ENCODE measurements at regions not wholly inside any gene's neighbourhood (a gene's known extent, or its start where the extent isn't known, plus 50 kb on each side); places are given as distances from the start of the nearest gene placed in this dataset.

DNA sequence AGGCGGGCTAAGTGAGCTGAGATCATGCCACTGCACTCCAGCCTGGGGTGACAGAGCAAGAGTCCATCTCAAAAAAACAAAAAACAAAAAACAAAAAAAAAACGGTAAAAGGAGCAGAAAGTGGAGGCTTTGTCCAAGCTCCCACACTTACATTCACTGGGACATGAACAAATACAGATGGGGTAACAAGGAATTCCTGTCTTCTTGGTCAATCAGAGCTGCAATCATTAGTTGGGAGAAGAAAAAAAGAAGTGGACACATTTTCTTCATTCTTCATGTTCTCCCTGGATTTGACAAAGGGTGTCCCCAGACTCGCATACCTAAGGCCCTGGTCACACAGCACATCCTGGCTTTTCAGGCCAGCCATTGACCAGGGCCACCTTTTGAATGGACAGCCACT, 124.6 kb downstream of the SOCS6 start:
- ChIA-PET CTCF (interaction anchor here (1.0 to 1.4 kb wide), 4 partner anchors 9 to 37 kb away, joined by 3 to 4 read pairs (median 4); no protein-coding TSS in a partner anchor), POLR2A (no interaction called here)
- no peak for DNase-seq (ENCODE audit: extremely low spot score)
- TF ChIP-seq CTCF (IDR thresholded peaks at IDR 0.05; ENCODE audit: control extremely low read depth, extremely low read depth, low read depth, missing control alignments) = no peak

DNA sequence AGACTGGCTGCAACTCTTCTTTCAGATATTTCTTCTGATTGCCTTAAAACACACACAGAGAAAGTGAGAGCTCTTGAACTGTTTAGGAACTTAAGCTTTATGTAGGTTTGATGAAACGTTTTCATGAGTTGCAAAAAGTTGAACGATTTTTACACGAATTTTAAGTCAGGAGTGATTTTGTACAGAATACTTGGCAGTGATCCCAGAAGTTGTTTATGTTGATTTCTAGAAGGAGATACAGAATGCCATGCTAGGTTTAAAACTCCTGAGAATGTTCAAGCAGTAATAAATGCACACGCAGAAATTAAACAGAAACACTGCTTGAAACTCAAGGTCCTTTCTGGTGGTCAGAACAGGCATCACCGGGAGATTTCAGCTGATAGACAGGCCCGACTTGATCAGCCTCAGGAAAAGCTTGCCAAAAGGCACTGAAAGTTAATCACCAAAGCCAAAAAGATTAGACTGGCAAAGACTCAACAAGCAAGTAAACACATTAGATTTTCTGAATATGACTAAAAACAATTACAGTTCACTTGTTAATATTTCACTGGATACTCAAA, 123.1 kb downstream of the SOCS6 start:
- no peak for DNase-seq (ENCODE audit: extremely low spot score)
- CTCF ChIA-PET = interaction anchor here (0.8 to 0.9 kb wide), 2 partner anchors 19 to 24 kb away, joined by 3 read pairs; no protein-coding TSS in a partner anchor
- POLR2A ChIA-PET = no interaction called here
- no peak for TF ChIP-seq CTCF (IDR thresholded peaks at IDR 0.05; ENCODE audit: control extremely low read depth, extremely low read depth, low read depth, missing control alignments)

DNA sequence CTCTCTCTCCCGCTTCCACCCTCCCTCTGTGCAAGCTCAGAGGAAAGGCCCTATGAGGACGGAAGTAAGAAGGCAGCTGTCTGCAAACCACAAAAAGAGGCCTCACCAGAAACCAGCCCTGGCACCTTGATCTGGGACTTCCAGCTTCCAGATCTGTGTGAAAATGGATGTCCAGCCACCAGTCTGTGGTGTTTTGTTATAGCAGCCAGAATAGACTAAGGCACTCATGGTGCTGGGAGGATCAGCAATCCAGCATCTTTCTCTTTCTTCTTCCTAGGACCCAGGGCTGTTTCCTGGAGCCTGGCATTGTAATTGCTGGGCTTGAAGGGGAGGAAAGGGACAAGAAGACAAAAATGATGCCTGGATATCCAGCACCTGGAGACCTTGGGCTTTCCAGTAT, 122.5 kb downstream of the SOCS6 start:
- no peak for TF ChIP-seq CTCF (IDR thresholded peaks at IDR 0.05; ENCODE audit: control extremely low read depth, extremely low read depth, low read depth, missing control alignments)
- CTCF ChIA-PET = interaction anchor here (0.8 to 0.9 kb wide), 2 partner anchors 20 to 24 kb away, joined by 3 read pairs; no protein-coding TSS in a partner anchor
- POLR2A ChIA-PET = no interaction called here
- no peak for DNase-seq (ENCODE audit: extremely low spot score)

GRCh38 chr18:70405052-70405451, 116.2 kb downstream of the SOCS6 start:
- DNase-seq (ENCODE audit: extremely low spot score) = no peak
- CTCF ChIA-PET = interaction anchor here (1.0 kb wide), 1 partner anchor 8 kb away, joined by 3 read pairs; no protein-coding TSS in a partner anchor
- no peak for TF ChIP-seq CTCF (IDR thresholded peaks at IDR 0.05; ENCODE audit: control extremely low read depth, extremely low read depth, low read depth, missing control alignments)
- POLR2A ChIA-PET = no interaction called here

- no peak for TF ChIP-seq CTCF (IDR thresholded peaks at IDR 0.05; ENCODE audit: control extremely low read depth, extremely low read depth, low read depth, missing control alignments)
- ChIA-PET CTCF (interaction anchor here (1.6 kb wide), 1 partner anchor 34 kb away, joined by 3 read pairs; no protein-coding TSS in a partner anchor), POLR2A (no interaction called here)
- DNase-seq (ENCODE audit: extremely low spot score) = no peak
Observed at GRCh38 chr18:70400476-70400875, 111.6 kb downstream of the SOCS6 start.

GRCh38 chr18:70398076-70398475, 109.2 kb downstream of the SOCS6 start:
- CTCF ChIA-PET = no interaction called here
- no peak for TF ChIP-seq CTCF (IDR thresholded peaks at IDR 0.05; ENCODE audit: control extremely low read depth, extremely low read depth, low read depth, missing control alignments)
- POLR2A ChIA-PET = no interaction called here
- DNase-seq (ENCODE audit: extremely low spot score) = no peak

Measured in GM10248 (cell line).